SHP77 treated with DMSO at 0.1 percent for 48 hours (cell line): ENCODE measurements at regions not wholly inside any gene's neighbourhood (a gene's known extent, or its start where the extent isn't known, plus 50 kb on each side); places are given as distances from the start of the nearest gene placed in this dataset.

Experiments
- DNase-seq: peaks from one replicate; lab custom pipeline; 2025; lab: John Stamatoyannopoulos, UW

GRCh38 chr3:177599326-177599725 is 402.0 kb upstream of the TBL1XR1 start:
- no peak for DNase-seq

- no peak for DNase-seq
Observed at GRCh38 chr3:177599837-177600236, 402.6 kb upstream of the TBL1XR1 start.

- DNase-seq: no peak
Observed at GRCh38 chr3:177600411-177600810, 403.1 kb upstream of the TBL1XR1 start.

DNA sequence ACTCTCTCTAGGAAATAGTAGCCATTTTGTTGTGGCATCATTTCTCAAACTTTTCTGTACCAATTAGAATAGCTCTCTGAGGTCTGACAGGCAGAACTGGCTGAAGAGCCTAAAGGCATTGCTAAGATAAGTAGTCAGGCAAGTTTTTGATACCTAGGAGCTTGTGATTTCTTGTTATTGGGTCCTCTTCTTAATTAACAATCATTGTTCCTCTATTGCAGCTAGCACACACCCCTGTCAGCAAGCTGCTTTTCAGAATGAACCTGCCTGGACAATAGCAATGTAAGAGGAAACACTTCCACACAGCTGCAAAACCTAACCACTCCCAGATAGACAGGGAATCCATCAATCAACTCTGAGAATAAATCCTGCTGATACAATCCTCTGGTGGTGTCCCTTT is 403.9 kb upstream of the TBL1XR1 start:
- no peak for DNase-seq

GRCh38 chr3:177602601-177603147 is 405.4 kb upstream of the TBL1XR1 start:
- no peak for DNase-seq

DNA sequence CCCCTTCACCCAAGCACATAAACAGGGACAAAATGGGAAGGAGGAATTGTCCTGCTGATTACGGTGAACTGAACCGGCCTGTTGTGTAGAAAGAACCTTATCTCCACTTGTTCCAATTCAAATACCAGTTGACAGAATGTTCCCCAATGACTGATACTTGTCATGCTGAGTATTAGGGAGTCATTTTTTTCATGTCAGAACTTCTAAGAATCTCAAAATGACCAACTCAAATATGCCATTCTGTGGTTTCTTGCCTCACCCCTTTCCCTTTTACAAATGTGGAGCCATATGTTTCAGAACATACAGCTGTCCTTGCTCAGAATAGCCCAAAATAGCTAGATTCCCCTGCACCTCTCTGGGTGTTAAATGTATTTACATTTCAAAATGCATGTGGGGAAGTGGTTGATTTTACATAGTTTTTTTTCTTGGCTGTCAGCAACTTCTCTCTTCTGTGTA is 405.9 kb upstream of the TBL1XR1 start:
- DNase-seq: no peak

GRCh38 chr3:177604181-177604580 is 406.9 kb upstream of the TBL1XR1 start:
- DNase-seq: no peak

- DNase-seq: peak; percentile 79
Observed at GRCh38 chr3:177606891-177607290, 409.6 kb upstream of the TBL1XR1 start.

DNA sequence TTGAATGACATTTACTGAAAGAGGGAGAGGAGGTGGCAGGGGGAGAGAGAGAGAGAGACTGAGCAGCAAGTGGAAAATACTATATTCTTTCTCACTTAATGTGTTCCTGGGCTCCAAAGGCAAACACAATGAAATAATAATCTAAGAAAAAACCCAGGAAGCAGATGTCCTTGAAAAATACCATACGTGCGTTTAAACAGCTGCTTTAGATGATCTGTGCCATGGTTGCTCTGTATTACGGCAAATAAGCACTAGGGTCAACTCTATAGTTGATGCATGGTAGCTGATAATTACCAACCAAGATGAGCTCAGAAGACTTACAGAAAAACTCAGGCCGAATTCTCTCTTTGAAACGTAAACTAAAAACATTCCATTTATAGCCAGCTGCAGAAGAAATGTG is 410.3 kb upstream of the TBL1XR1 start:
- DNase-seq: peak; percentile 79

DNA sequence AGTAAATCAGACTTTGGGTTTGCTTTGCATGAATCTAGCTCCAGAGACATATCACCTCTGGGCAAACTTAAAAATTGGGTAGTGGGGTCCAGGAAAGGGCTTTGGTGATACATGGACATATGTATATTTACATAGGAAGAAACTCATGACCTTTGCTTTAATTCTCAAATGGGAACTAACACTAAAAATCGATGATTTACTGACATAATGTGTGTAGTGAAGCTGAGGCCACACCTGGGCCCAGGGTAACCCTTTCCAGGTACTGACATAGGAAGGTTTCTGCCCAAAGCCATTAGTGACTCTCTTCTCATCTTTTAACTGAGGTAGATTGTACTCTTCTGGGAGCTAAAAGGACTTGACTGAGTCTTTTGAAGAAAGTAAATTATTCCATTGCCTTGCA is 411.2 kb upstream of the TBL1XR1 start:
- DNase-seq: no peak

GRCh38 chr3:177609613-177610012 is 412.3 kb upstream of the TBL1XR1 start:
- DNase-seq: no peak

DNA sequence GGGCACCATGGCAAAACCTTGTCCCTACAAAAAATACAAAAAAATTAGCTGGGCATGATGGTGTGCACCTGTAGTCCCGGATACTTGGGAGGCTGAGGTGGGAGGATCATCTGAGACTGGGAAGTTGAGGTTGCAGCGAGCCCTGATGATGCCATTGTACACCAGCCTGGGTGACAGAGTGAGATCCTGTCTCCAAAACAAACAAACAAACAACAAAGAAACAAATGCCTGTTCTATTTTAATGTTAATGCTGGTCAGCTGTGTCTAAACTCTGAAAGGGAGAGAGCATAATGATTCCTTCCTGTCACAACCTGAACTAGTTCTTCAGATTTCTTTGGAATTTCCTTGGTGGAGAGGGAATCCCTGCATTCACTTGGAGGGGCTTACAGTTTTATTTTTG is 413.0 kb upstream of the TBL1XR1 start:
- no peak for DNase-seq

GRCh38 chr3:177610686-177611633 is 413.7 kb upstream of the TBL1XR1 start:
- peak; percentile 84 for DNase-seq

- DNase-seq: no peak
Observed at GRCh38 chr3:177611752-177612334, 414.6 kb upstream of the TBL1XR1 start.

- no peak for DNase-seq
Observed at GRCh38 chr3:177613901-177614300, 416.6 kb upstream of the TBL1XR1 start.

- DNase-seq: peak; percentile 98
Observed at GRCh38 chr3:177615015-177615414, 417.7 kb upstream of the TBL1XR1 start.

- DNase-seq: no peak
Observed at GRCh38 chr3:177618873-177619733, 421.8 kb upstream of the TBL1XR1 start.

DNA sequence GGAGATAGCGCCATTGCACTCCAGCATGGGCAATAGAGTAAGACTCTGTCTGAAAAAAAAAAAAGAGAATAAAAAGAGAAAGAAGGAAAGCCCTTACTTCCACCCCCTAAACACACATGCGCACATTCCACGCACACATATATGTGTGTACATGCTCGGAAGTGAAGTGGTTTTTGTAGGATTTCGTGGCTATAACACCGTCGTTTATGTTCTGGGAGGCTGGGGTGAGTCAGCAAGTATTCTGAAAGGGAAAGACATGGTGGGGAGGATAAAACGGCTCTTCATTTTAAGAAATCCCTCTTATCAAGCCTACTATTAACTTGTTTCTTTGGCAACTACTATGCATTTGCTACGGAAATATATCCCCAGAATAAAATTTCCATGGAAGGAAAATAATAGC is 422.8 kb upstream of the TBL1XR1 start:
- DNase-seq: no peak

GRCh38 chr3:177622520-177622919 is 425.2 kb upstream of the TBL1XR1 start:
- DNase-seq: no peak

GRCh38 chr3:177622982-177623617 is 425.8 kb upstream of the TBL1XR1 start:
- no peak for DNase-seq
